HCT116 (cell line): ENCODE measurements at regions not wholly inside any gene's neighbourhood (a gene's known extent, or its start where the extent isn't known, plus 50 kb on each side); places are given as distances from the start of the nearest gene placed in this dataset.

Experiments
- ATAC-seq: fragments of 200-7000 bp; cut with Tn5 transposase; 2 replicates; pipeline ENCODE4 v1.9.1; 2020; ENCODE audit warnings: mild to moderate bottlenecking, moderate library complexity
- BruUV-seq: library from RNA; stranded (reverse); fragments of 400-500 nt; replicated peaks from 2 replicates; lab custom pipeline; 2021; lab: Mats Ljungman, UMichigan
- CTCF ChIA-PET: fragments of 300-600 bp; sonication (Branson Sonifier 250); formaldehyde crosslinking; loops from one replicate; lab custom pipeline; 2021; ENCODE audit warnings: antibody characterized with exemption; lab: Charles Lee
- POLR2A ChIA-PET: fragments of 300-600, 350-600 bp; sonication (Branson Sonifier 250); formaldehyde crosslinking; loops from one replicate; lab custom pipeline; 2021; ENCODE audit warnings: antibody characterized with exemption; lab: Charles Lee
- RAD21 ChIA-PET, 2 experiments: fragments of 300-600 bp; sonication (Branson Sonifier 250); formaldehyde crosslinking; loops; one replicate each; lab custom pipeline; 2023; ENCODE audit warnings: low total read pairs in 2 of 2; ENCODE audit not compliant: uncharacterized antibody in 2 of 2, unreplicated experiment in 2 of 2, low non-redundant PET in 1 of 2; lab: Charles Lee
- DNase-seq: peaks from one replicate; pipeline ENCODE4 v3.0.0-alpha.2; 2010; ENCODE audit warnings: low read depth, low spot score
- H2AFZ ChIP-seq: fragments of 200-600 bp; shearing (Covaris generic), sonication (generic); 2 replicates; pipeline ENCODE4 v1.6.1; 2017; ENCODE audit warnings: low read depth, mixed run types, mixed read lengths, antibody characterized with exemption, low read length; ENCODE audit not compliant: poor library complexity, severe bottlenecking
- H3K27ac ChIP-seq: 2 replicates; pipeline ENCODE4 v1.5.1; 2012; ENCODE audit warnings: low read depth, low read length
- H3K27me3 ChIP-seq: fragments of 200-600 bp; sonication (generic); 2 replicates; pipeline ENCODE4 v1.6.1; 2016; ENCODE audit warnings: mixed run types, low read length, mixed read lengths; ENCODE audit not compliant: insufficient read depth
- H3K36me3 ChIP-seq, 2 experiments: fragments of 200-500 bp in 1 of 2; fragments of 200-600 bp in 1 of 2; sonication (Bioruptor generic) in 1 of 2; sonication (generic) in 1 of 2; 2 replicates each; pipeline versions ENCODE4 v1.5.1 to v1.6.1; 2014 to 2016; ENCODE audit warnings: low read length in 2 of 2, inconsistent platforms in 1 of 2, mixed read lengths in 1 of 2, mixed run types in 1 of 2; ENCODE audit not compliant: insufficient read depth in 2 of 2, control insufficient read depth in 1 of 2
- H3K4me1 ChIP-seq, 2 experiments: fragments of 200-600 bp in 1 of 2; sonication (generic) in 1 of 2; 2 replicates each; pipeline versions ENCODE4 v1.5.1 to v1.6.1; 2012 to 2017; ENCODE audit warnings: low read length in 2 of 2, inconsistent platforms in 1 of 2, mild to moderate bottlenecking in 1 of 2, mixed read lengths in 1 of 2, mixed run types in 1 of 2, moderate library complexity in 1 of 2; ENCODE audit not compliant: insufficient read depth in 2 of 2, control insufficient read depth in 1 of 2
- H3K4me2 ChIP-seq: fragments of 200-600 bp; sonication (generic); 2 replicates; pipeline ENCODE4 v1.6.1; 2017; ENCODE audit warnings: mixed run types, low read length, mixed read lengths
- H3K4me3 ChIP-seq, 2 experiments: fragments of 200-600 bp in 1 of 2; sonication (generic) in 1 of 2; replicated peaks in 1 of 2; 2 replicates each; pipeline ENCODE4 v1.5.1; 2011 to 2016; ENCODE audit warnings: low read length in 2 of 2, control low read depth in 1 of 2, low read depth in 1 of 2, mild to moderate bottlenecking in 1 of 2, mixed read lengths in 1 of 2, mixed run types in 1 of 2
- H3K79me2 ChIP-seq: fragments of 200-600 bp; sonication (generic); 2 replicates; pipeline ENCODE4 v1.6.1; 2017; ENCODE audit warnings: mild to moderate bottlenecking, mixed run types, low read length, moderate library complexity, mixed read lengths; ENCODE audit not compliant: insufficient read depth
- H3K9ac ChIP-seq: fragments of 200-600 bp; sonication (generic); 2 replicates; pipeline ENCODE4 v1.6.1; 2016; ENCODE audit warnings: low read length, mixed read lengths
- H3K9me2 ChIP-seq: fragments of 200-600 bp; sonication (generic), shearing (Covaris generic); 2 replicates; pipeline ENCODE4 v1.6.1; 2017; ENCODE audit warnings: mixed run types, mild to moderate bottlenecking, moderate library complexity; ENCODE audit not compliant: insufficient read depth
- H3K9me3 ChIP-seq, 2 experiments: fragments of 200-500 bp in 1 of 2; fragments of 200-600 bp in 1 of 2; sonication (Bioruptor generic) in 1 of 2; sonication (generic) in 1 of 2; 2 replicates each; pipeline ENCODE4 v1.6.1; 2014 to 2017; ENCODE audit warnings: low read length in 2 of 2, mixed read lengths in 2 of 2, inconsistent platforms in 1 of 2, low read depth in 1 of 2, mild to moderate bottlenecking in 1 of 2, mixed run types in 1 of 2, moderate library complexity in 1 of 2; ENCODE audit not compliant: control insufficient read depth in 1 of 2, insufficient read depth in 1 of 2
- H4K20me1 ChIP-seq: fragments of 200-600 bp; sonication (generic), shearing (Covaris generic); 2 replicates; pipeline ENCODE4 v1.6.1; 2017; ENCODE audit warnings: mixed run types, mild to moderate bottlenecking, moderate library complexity; ENCODE audit not compliant: insufficient read depth
- CBX3 ChIP-seq: IDR thresholded peaks from 2 replicates; pipeline ENCODE4 v1.6.1; 2012; ENCODE audit warnings: low read depth
- CEBPB ChIP-seq: IDR thresholded peaks from 2 replicates; pipeline ENCODE4 v1.6.1; 2012; ENCODE audit warnings: low read depth
- EGR1 ChIP-seq: IDR thresholded peaks from 2 replicates; pipeline ENCODE4 v1.6.1; 2012; ENCODE audit warnings: low read depth
- EZH2 ChIP-seq: fragments of 200-600 bp; sonication (generic); IDR thresholded peaks from 2 replicates; pipeline ENCODE4 v1.6.1; 2017; ENCODE audit warnings: antibody characterized with exemption, mixed run types
- EZH2phosphoT487 ChIP-seq: fragments of 200-600 bp; IDR thresholded peaks from 2 replicates; pipeline ENCODE4 v1.6.1; 2018; ENCODE audit warnings: antibody characterized with exemption, borderline replicate concordance
- JUND ChIP-seq: IDR thresholded peaks from 2 replicates; pipeline ENCODE4 v1.6.1; 2012
- POLR2AphosphoS5 ChIP-seq: IDR thresholded peaks from 2 replicates; pipeline ENCODE4 v1.6.1; 2011; ENCODE audit warnings: mild to moderate bottlenecking, low read depth, low read length, moderate library complexity
- RAD21 ChIP-seq: IDR thresholded peaks from 2 replicates; pipeline ENCODE4 v1.6.1; 2012; ENCODE audit warnings: low read depth, mild to moderate bottlenecking
- SRF ChIP-seq: IDR thresholded peaks from 2 replicates; pipeline ENCODE4 v1.6.1; 2012; ENCODE audit warnings: low read depth
- TCF7L2 ChIP-seq: IDR thresholded peaks from 2 replicates; pipeline ENCODE4 v1.7.0; 2011; ENCODE audit warnings: borderline replicate concordance, inconsistent platforms; ENCODE audit not compliant: insufficient read depth, insufficient read length; ENCODE audit errors: extremely low read depth
- YY1 ChIP-seq: IDR thresholded peaks from 2 replicates; pipeline ENCODE4 v1.6.1; 2011; ENCODE audit warnings: low read length, low read depth, moderate library complexity, mild to moderate bottlenecking; ENCODE audit not compliant: insufficient replicate concordance; ENCODE audit errors: extremely low read depth
- intact Hi-C: fragments of 100-400 bp; cut with micrococcal nuclease; formaldehyde crosslinking; loops from 2 replicates; pipeline ENCODE4 v1.10.0; 2022
- TF ChIP-seq, protein P1 (sequence below): IDR thresholded peaks from 2 replicates; pipeline ENCODE4 v1.6.1; 2012
- TF ChIP-seq, protein P2 (sequence below): IDR thresholded peaks from 2 replicates; pipeline ENCODE4 v1.6.1; 2012

DNA sequence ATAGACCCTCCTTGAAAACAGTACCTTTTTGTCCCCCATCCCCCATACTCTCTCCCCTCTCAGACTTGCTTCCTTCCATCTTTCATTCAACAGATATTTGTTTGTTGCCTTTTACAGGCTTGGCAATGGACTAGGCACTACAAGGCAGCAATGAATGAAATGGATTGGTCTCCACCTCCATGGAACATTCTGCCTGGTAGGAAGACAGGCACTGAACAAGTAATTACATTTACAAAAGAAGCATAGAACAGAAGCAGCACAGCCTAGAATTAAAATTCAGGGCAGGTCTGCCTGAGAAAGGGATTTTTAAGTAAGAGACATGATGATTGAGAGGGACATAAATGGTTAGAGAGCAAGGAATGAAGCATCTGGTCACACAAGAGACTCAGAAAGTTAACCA lies 346.1 kb downstream of the GRXCR1 start:
- H3K4me2 ChIP-seq, result no peak overlapping the region
- TF ChIP-seq RAD21, result no peak
- no peak for TF ChIP-seq CBX3
- TF ChIP-seq CEBPB, result no peak
- TF ChIP-seq EGR1, result no peak
- TF ChIP-seq YY1, result no peak
- no peak for TF ChIP-seq TCF7L2
- TF ChIP-seq POLR2AphosphoS5, result no peak
- no peaks in the 10 kb centered on the region for H3K36me3 ChIP-seq
- no peak overlapping the region for H3K4me3 ChIP-seq
- DNase-seq, result no peak
- H3K9me3 ChIP-seq, result peaks cover 10 to 18% of the 10 kb centered on the region in 2 experiments; a peak in 2 of 4 replicates
- no peak overlapping the region for H3K9ac ChIP-seq
- H3K79me2 ChIP-seq, result no peaks in the 10 kb centered on the region
- ChIA-PET POLR2A (no interaction called here), RAD21 (no interaction called here), CTCF (no interaction called here)
- no peak for ATAC-seq
- intact Hi-C loops, result no loop called here
- BruUV-seq, result no TSS peak
- H3K27me3 ChIP-seq, result no peaks in the 10 kb centered on the region
- H4K20me1 ChIP-seq, result no peaks in the 10 kb centered on the region
- no peak overlapping the region for H2AFZ ChIP-seq
- no peaks in the 10 kb centered on the region for H3K9me2 ChIP-seq
- no peak overlapping the region for H3K27ac ChIP-seq
- no peaks in the 10 kb centered on the region for H3K4me1 ChIP-seq

DNA sequence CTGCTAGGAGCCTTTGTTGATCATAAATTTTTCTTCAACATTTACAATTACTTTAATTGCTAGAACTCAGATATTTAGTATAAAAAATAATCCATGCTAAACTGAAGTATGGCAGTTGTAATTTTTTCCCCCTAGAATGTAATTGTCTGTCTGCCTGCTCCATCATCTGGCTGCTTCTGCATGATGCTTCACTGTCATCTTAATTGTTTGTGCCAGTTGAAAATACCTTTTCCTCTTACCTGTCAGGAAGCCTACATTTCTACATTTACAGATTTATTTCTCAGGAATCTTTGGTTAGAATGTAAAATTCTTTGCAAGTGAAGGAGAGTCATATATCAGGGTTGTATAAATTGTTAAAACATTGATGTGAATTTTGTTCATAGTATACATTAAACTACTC lies 348.6 kb downstream of the GRXCR1 start:
- ATAC-seq (no peak), DNase-seq (no peak)
- ChIA-PET CTCF (no interaction called here), RAD21 (no interaction called here), POLR2A (no interaction called here)
- BruUV-seq, result no TSS peak
- TF ChIP-seq CBX3 (no peak), EGR1 (no peak), SRF (no peak), EZH2phosphoT487 (no peak), YY1 (no peak), EZH2 (no peak), JUND (no peak), RAD21 (no peak)
- TF ChIP-seq, protein P1, sequence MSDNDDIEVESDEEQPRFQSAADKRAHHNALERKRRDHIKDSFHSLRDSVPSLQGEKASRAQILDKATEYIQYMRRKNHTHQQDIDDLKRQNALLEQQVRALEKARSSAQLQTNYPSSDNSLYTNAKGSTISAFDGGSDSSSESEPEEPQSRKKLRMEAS, result no peak
- TF ChIP-seq, protein P2, sequence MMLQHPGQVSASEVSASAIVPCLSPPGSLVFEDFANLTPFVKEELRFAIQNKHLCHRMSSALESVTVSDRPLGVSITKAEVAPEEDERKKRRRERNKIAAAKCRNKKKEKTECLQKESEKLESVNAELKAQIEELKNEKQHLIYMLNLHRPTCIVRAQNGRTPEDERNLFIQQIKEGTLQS, result no peak
- H3K9me3 ChIP-seq, result peaks cover 12 to 15% of the 10 kb centered on the region in 2 experiments; a peak in 2 of 4 replicates
- H3K9me2 ChIP-seq, result no peaks in the 10 kb centered on the region
- H3K4me3 ChIP-seq, result no peak overlapping the region
- no peaks in the 10 kb centered on the region for H3K36me3 ChIP-seq
- H3K4me1 ChIP-seq, result no peaks in the 10 kb centered on the region
- no peaks in the 10 kb centered on the region for H3K27me3 ChIP-seq
- H2AFZ ChIP-seq, result no peak overlapping the region
- no peak overlapping the region for H3K27ac ChIP-seq
- H3K79me2 ChIP-seq, result no peaks in the 10 kb centered on the region
- no peaks in the 10 kb centered on the region for H4K20me1 ChIP-seq
- no peak overlapping the region for H3K9ac ChIP-seq
- no peak overlapping the region for H3K4me2 ChIP-seq
- intact Hi-C loops, result no loop called here
